GM12801 (cell line): ENCODE measurements at regions not wholly inside any gene's neighbourhood (a gene's known extent, or its start where the extent isn't known, plus 50 kb on each side); places are given as distances from the start of the nearest gene placed in this dataset.

Source experiments
- CTCF ChIP-seq: IDR thresholded peaks from one replicate; pipeline ENCODE4 v1.5.1; 2011; ENCODE audit warnings: control low read depth; ENCODE audit not compliant: insufficient read length; ENCODE audit errors: extremely low read depth

GRCh38 chr6:97401533-97401932 is 118.5 kb upstream of the MMS22L start:
- TF ChIP-seq CTCF = no peak

GRCh38 chr6:97405818-97406409 is 122.9 kb upstream of the MMS22L start:
- no peak for TF ChIP-seq CTCF

GRCh38 chr6:97406633-97407032 is 123.6 kb upstream of the MMS22L start:
- no peak for TF ChIP-seq CTCF

- TF ChIP-seq CTCF = no peak
Observed at GRCh38 chr6:97411610-97412009, 128.6 kb upstream of the MMS22L start.

GRCh38 chr6:97412511-97412910 is 129.5 kb upstream of the MMS22L start:
- TF ChIP-seq CTCF = no peak

- no peak for TF ChIP-seq CTCF
Observed at GRCh38 chr6:97422171-97422570, 139.2 kb upstream of the MMS22L start.

GRCh38 chr6:97423190-97423589 is 140.2 kb upstream of the MMS22L start:
- TF ChIP-seq CTCF = no peak
